GM12878 (cell line): ENCODE measurements at regions not wholly inside any gene's neighbourhood (a gene's known extent, or its start where the extent isn't known, plus 50 kb on each side); places are given as distances from the start of the nearest gene placed in this dataset.

ENCODE experiments used
- ATAC-seq: fragments of 200-7000 bp; cut with Tn5 transposase; 3 replicates; pipeline ENCODE4 v1.9.1; 2020; ENCODE audit warnings: mild to moderate bottlenecking, moderate library complexity
- BruUV-seq: library from RNA; stranded (reverse); fragments of 400-500 nt; replicated peaks from 2 replicates; lab custom pipeline; 2021; lab: Mats Ljungman, UMichigan
- CTCF ChIA-PET: fragments of 300-600 bp; sonication (Branson Sonifier 250); formaldehyde crosslinking; extraction: SDS; loops from one replicate; lab custom pipeline; 2021; ENCODE audit warnings: inconsistent platforms; lab: Yijun Ruan, JAX
- POLR2A ChIA-PET: fragments of 350-600 bp; formaldehyde crosslinking; extraction: SDS; loops from one replicate; lab custom pipeline; 2021; ENCODE audit warnings: inconsistent platforms; lab: Charles Lee
- RAD21 ChIA-PET: fragments of 300-600 bp; sonication (Branson Sonifier 250); formaldehyde crosslinking; loops from one replicate; lab custom pipeline; 2023; ENCODE audit warnings: antibody characterized with exemption; ENCODE audit not compliant: unreplicated experiment; lab: Charles Lee
- SMC1A ChIA-PET: fragments of 300-600 bp; sonication (Branson Sonifier 250); formaldehyde crosslinking; loops from one replicate; lab custom pipeline; 2023; ENCODE audit not compliant: unreplicated experiment, uncharacterized antibody; lab: Charles Lee
- DNase-seq: peaks from one replicate; pipeline ENCODE4 v3.0.0-alpha.2; 2011; ENCODE audit warnings: low read depth, low spot score
- FAIRE-seq: peaks from 3 replicates; lab custom pipeline; 2011; peaks lifted over from hg19 to GRCh38; lab: Jason Lieb, UNC
- H2AFZ ChIP-seq: 2 replicates; pipeline ENCODE4 v1.6.0; 2011; ENCODE audit warnings: low read depth, low read length, control low read depth; ENCODE audit not compliant: control insufficient read depth
- H3K27ac ChIP-seq: 2 replicates; pipeline ENCODE4 v1.5.1; 2011; ENCODE audit warnings: control low read depth; ENCODE audit not compliant: control insufficient read depth, insufficient read depth
- H3K27me3 ChIP-seq, 2 experiments: replicated peaks in 1 of 2; 2 replicates each; pipeline versions ENCODE4 v1.6.0 to v1.6.1; 2011; ENCODE audit warnings: low read length in 1 of 2; ENCODE audit not compliant: control insufficient read depth in 2 of 2, insufficient read depth in 2 of 2
- H3K36me3 ChIP-seq, 2 experiments: 2 replicates each; pipeline ENCODE4 v1.5.1; 2011; ENCODE audit warnings: low read length in 1 of 2; ENCODE audit not compliant: control insufficient read depth in 2 of 2, insufficient read depth in 2 of 2
- H3K4me1 ChIP-seq: 2 replicates; pipeline ENCODE4 v1.6.1; 2011; ENCODE audit warnings: mild to moderate bottlenecking, low read length, moderate library complexity, mixed read lengths; ENCODE audit not compliant: control insufficient read depth, insufficient read depth
- H3K4me2 ChIP-seq: 2 replicates; pipeline ENCODE4 v1.6.0; 2011; ENCODE audit warnings: control low read depth; ENCODE audit not compliant: control insufficient read depth, insufficient read depth
- H3K4me3 ChIP-seq: fragments of 200-600 bp; sonication (generic); 2 replicates; pipeline ENCODE4 v1.5.1; 2016
- H3K79me2 ChIP-seq: 2 replicates; pipeline ENCODE4 v1.6.0; 2011; ENCODE audit warnings: low read length; ENCODE audit not compliant: control insufficient read depth, insufficient read depth
- H3K9ac ChIP-seq: 2 replicates; pipeline ENCODE4 v1.8.0; 2011; ENCODE audit warnings: low read length, control low read depth, mixed read lengths; ENCODE audit not compliant: control insufficient read depth, insufficient read depth
- H3K9me3 ChIP-seq: replicated peaks from 3 replicates; pipeline ENCODE4 v1.5.1; 2011; ENCODE audit warnings: mild to moderate bottlenecking, low read length; ENCODE audit not compliant: control insufficient read depth, insufficient read depth
- H4K20me1 ChIP-seq: 2 replicates; pipeline ENCODE4 v1.6.0; 2011; ENCODE audit not compliant: control insufficient read depth, insufficient read depth
- BACH1 ChIP-seq: fragments of 450-650 bp; IDR thresholded peaks from 2 replicates; pipeline ENCODE4 v1.6.1; 2017; ENCODE audit warnings: mild to moderate bottlenecking, borderline replicate concordance
- BHLHE40 ChIP-seq, 2 experiments: fragments of 450-650 bp in 1 of 2; IDR thresholded peaks; 2 replicates each; pipeline ENCODE4 v1.6.1; 2011 to 2017; ENCODE audit warnings: low read depth in 2 of 2, borderline replicate concordance in 1 of 2, improper control_type of control experiment in 1 of 2, low read length in 1 of 2, mild to moderate bottlenecking in 1 of 2
- CBX5 ChIP-seq: sonication (generic); IDR thresholded peaks from 2 replicates; pipeline ENCODE4 v1.6.1; 2016; ENCODE audit warnings: low read depth, moderate library complexity, mild to moderate bottlenecking, inconsistent platforms
- E2F8 ChIP-seq: fragments of 450-650 bp; IDR thresholded peaks from 2 replicates; pipeline ENCODE4 v1.6.1; 2018; ENCODE audit warnings: mild to moderate bottlenecking, low read depth, moderate library complexity; ENCODE audit not compliant: partially characterized antibody
- IKZF1 ChIP-seq: fragments of 450-650 bp; conservative IDR thresholded peaks from 2 replicates; pipeline ENCODE4 v1.6.1; 2017; ENCODE audit warnings: antibody characterized with exemption, mild to moderate bottlenecking
- KDM1A ChIP-seq: fragments of 200-600 bp; sonication (generic); IDR thresholded peaks from 2 replicates; pipeline ENCODE4 v1.6.1; 2016; ENCODE audit warnings: borderline replicate concordance
- MTA3 ChIP-seq: IDR thresholded peaks from 2 replicates; pipeline ENCODE4 v1.6.1; 2012; ENCODE audit warnings: low read length, inconsistent platforms, borderline replicate concordance
- NR2C1 ChIP-seq: fragments of 450-650 bp; IDR thresholded peaks from 2 replicates; pipeline ENCODE4 v1.6.1; 2017; ENCODE audit warnings: antibody characterized with exemption, mild to moderate bottlenecking, moderate library complexity
- PBX3 ChIP-seq: IDR thresholded peaks from 2 replicates; pipeline ENCODE4 v1.6.1; 2011; ENCODE audit warnings: mild to moderate bottlenecking, low read depth, low read length, moderate library complexity; ENCODE audit not compliant: insufficient replicate concordance
- RAD51 ChIP-seq: fragments of 450-650 bp; IDR thresholded peaks from 2 replicates; pipeline ENCODE4 v1.6.1; 2016; ENCODE audit warnings: moderate library complexity, mild to moderate bottlenecking, inconsistent platforms
- SIN3A ChIP-seq: IDR thresholded peaks from 2 replicates; pipeline ENCODE4 v1.6.1; 2012; ENCODE audit warnings: low read depth, low read length, improper control_type of control experiment
- SUZ12 ChIP-seq: fragments of 200-600 bp; sonication (generic); IDR thresholded peaks from one replicate; pipeline ENCODE4 v1.6.1; 2018; ENCODE audit warnings: antibody characterized with exemption, mild to moderate bottlenecking; ENCODE audit not compliant: unreplicated experiment
- TAF1 ChIP-seq: IDR thresholded peaks from 2 replicates; pipeline ENCODE4 v1.6.1; 2011; ENCODE audit warnings: mild to moderate bottlenecking, low read depth, low read length, borderline replicate concordance
- WRNIP1 ChIP-seq: IDR thresholded peaks from 2 replicates; pipeline ENCODE4 v1.6.1; 2011; ENCODE audit warnings: low read depth, low read length, improper control_type of control experiment, borderline replicate concordance
- ZNF592 ChIP-seq: fragments of 450-650 bp; IDR thresholded peaks from 2 replicates; pipeline ENCODE4 v1.6.1; 2017; ENCODE audit warnings: mild to moderate bottlenecking, moderate library complexity
- ZNF622 ChIP-seq: fragments of 450-650 bp; IDR thresholded peaks from 2 replicates; pipeline ENCODE4 v1.6.1; 2017; ENCODE audit warnings: mild to moderate bottlenecking, inconsistent platforms
- WGBS: methylation state at CpG from one replicate; pipeline ENCODE4 v1.1.6; 2016; ENCODE audit warnings: low lambda C conversion rate; ENCODE audit not compliant: insufficient replicate concordance, insufficient coverage; ENCODE audit errors: missing lambda C conversion rate; 5-methylcytosine and 5-hydroxymethylcytosine counted together
- in situ Hi-C: fragments of 300-500 bp; cut with MboI; formaldehyde crosslinking; loops from 9 replicates; pipeline ENCODE4 v1.14.3; 2018; ENCODE audit warnings: mixed read lengths
- intact Hi-C: fragments of 100-400 bp; cut with micrococcal nuclease; formaldehyde crosslinking; loops from one replicate; pipeline ENCODE4 v1.14.2; 2022; ENCODE audit not compliant: unreplicated experiment

- TF ChIP-seq E2F8 (no peak), BHLHE40 (IDR thresholded peaks at IDR 0.05; ENCODE audit: borderline replicate concordance in 1 of 2, low read depth in 2 of 2, low read length in 1 of 2) (no peak), RAD51 (no peak), SUZ12 (no peak), TAF1 (no peak), SIN3A (no peak)
These were observed 145.0 kb downstream of the C7orf25 start (continued) for GRCh38 chr7:42766782-42767423.

- intact Hi-C loops (no loop called here), in situ Hi-C loops (no loop called here)
- DNase-seq, result no peak
- ATAC-seq, result no peak
- ChIA-PET POLR2A (no interaction called here), CTCF (interaction anchor here (0.9 kb wide), 1 partner anchor 21 kb away, joined by 3 read pairs; no protein-coding TSS in a partner anchor), RAD21 (no interaction called here), SMC1A (no interaction called here)
- H4K20me1 ChIP-seq, result no peaks in the 10 kb centered on the region
- no peak overlapping the region for H3K4me3 ChIP-seq
- no peaks in the 10 kb centered on the region for H3K4me1 ChIP-seq
- no peak for FAIRE-seq
- H3K9ac ChIP-seq, result no peak overlapping the region
- WGBS, result 14% methylated on average over 2 of the region's 2 CpGs
- no TSS peak for BruUV-seq
- no peaks in the 10 kb centered on the region for H3K27me3 ChIP-seq
- H2AFZ ChIP-seq, result no peak overlapping the region
- H3K4me2 ChIP-seq, result no peak overlapping the region
- H3K9me3 ChIP-seq, result no peaks in the 10 kb centered on the region
- no peaks in the 10 kb centered on the region for H3K36me3 ChIP-seq
- H3K79me2 ChIP-seq, result no peaks in the 10 kb centered on the region
- no peak overlapping the region for H3K27ac ChIP-seq
- TF ChIP-seq KDM1A (no peak), MTA3 (no peak), ZNF622 (no peak), BACH1 (no peak), IKZF1 (no peak), CBX5 (no peak), WRNIP1 (no peak), PBX3 (no peak), ZNF592 (no peak), NR2C1 (no peak)
These were observed 145.9 kb downstream of the C7orf25 start for GRCh38 chr7:42765931-42766330.
